Adrenal gland (tissue), 9 donors: ENCODE measurements at regions not wholly inside any gene's neighbourhood (a gene's known extent, or its start where the extent isn't known, plus 50 kb on each side); places are given as distances from the start of the nearest gene placed in this dataset.

Experiments used
- DNase-seq, 7 donors: peaks; one replicate each; pipeline ENCODE4 v3.0.0-alpha.2; 2019 to 2020
- H3K27ac ChIP-seq, 5 donors: fragments of 200-600 bp; sonication (generic) in 4 of 5; 1 replicate in 3 of 5; 2 replicates in 2 of 5; pipeline versions ENCODE4 v1.5.1 to v1.8.0; 2016 to 2020; ENCODE audit warnings: mild to moderate bottlenecking in 1 of 5
- H3K27me3 ChIP-seq: fragments of 200-600 bp; 2 replicates; pipeline ENCODE4 v1.8.0; 2021
- H3K36me3 ChIP-seq, 2 donors: fragments of 200-600 bp; replicated peaks in 1 of 2; 1 replicate in 1 of 2; 2 replicates in 1 of 2; pipeline versions ENCODE4 v1.5.1 to v1.8.0; 2018 to 2022
- H3K4me1 ChIP-seq, 2 donors: fragments of 200-600 bp; replicated peaks in 1 of 2; 1 replicate in 1 of 2; 2 replicates in 1 of 2; pipeline versions ENCODE4 v1.5.1 to v1.8.0; 2018 to 2021
- H3K4me3 ChIP-seq, 4 donors: fragments of 200-600 bp; sonication (generic) in 3 of 4; one replicate each; pipeline ENCODE4 v1.5.1; 2016 to 2018
- H3K9me3 ChIP-seq, 3 donors: fragments of 200-600 bp; sonication (generic) in 1 of 3; replicated peaks in 1 of 3; 1 replicate in 2 of 3; 2 replicates in 1 of 3; pipeline versions ENCODE4 v1.5.1 to v1.8.0; 2016 to 2021
- POLR2A ChIP-seq, 2 donors: fragments of 450-650 bp; IDR thresholded peaks; one replicate each; pipeline ENCODE4 v1.6.1; 2017; ENCODE audit warnings: antibody characterized with exemption in 2 of 2, mild to moderate bottlenecking in 2 of 2, moderate library complexity in 1 of 2
- WGBS, 4 donors: extraction: QIAGEN DNeasy Blood & Tissue Kit in 2 of 4; methylation state at CpG; one replicate each; pipeline versions ENCODE4 v1.1.5 to v1.1.7; 2013 to 2017; 5-methylcytosine and 5-hydroxymethylcytosine counted together
- intact Hi-C, 2 donors: fragments of 100-400 bp; cut with DNase I; formaldehyde crosslinking; loops; one replicate each; pipeline versions ENCODE4 v1.14.1 to v1.15.0; 2022 to 2023
- TF ChIP-seq, protein P1 (sequence below), 6 experiments: fragments of 450-650 bp in 4 of 6; fragments of 200-600 bp in 2 of 6; sonication (generic) in 1 of 6; IDR thresholded peaks; 1 replicate in 5 of 6; 2 replicates in 1 of 6; pipeline versions ENCODE4 v1.5.1 to v1.8.0; 2016 to 2021; ENCODE audit warnings: antibody characterized with exemption in 6 of 6, mild to moderate bottlenecking in 2 of 6, moderate library complexity in 1 of 6
- donor health status: healthy with polysubstance abuse.
- donor health status: Bipolar disorder and iron deficiency.
- donor health status: DM: yes; HTN: yes; CAD: no.
- donor health status: DM: no; HTN: no; CAD: no.
- donor health status: DM: no; HTN: no; CAD: no.

DNA sequence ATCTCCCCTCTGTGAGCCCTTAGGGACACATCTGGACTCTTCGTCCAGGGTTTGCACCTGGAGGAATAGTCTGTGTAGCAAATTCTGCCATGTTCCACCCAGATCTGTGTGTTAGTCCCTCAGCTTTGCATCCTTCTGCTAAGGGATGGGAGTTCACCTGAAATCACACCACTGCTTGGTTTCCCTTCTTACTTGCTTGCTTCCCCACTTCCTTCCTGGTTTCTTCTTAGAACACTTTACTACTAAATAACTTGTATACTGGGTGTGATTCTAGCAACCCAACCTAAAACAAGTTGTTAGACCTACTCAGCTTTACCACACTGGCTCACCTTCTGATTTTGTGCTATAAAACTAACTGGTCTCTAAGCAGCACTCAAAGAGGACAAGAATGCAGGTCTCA lies 202.6 kb upstream of the MAP3K1 start:
- Histone ChIP-seq H3K36me3 (no peaks in the 10 kb centered on the region), H3K4me1 (peaks cover 15 to 16% of the 10 kb centered on the region in 2 donors), H3K27me3 (no peaks in the 10 kb centered on the region), H3K4me3 (no peak overlapping the region), H3K27ac (no peak overlapping the region), H3K9me3 (no peaks in the 10 kb centered on the region)
- intact Hi-C loops: no loop called here
- 67 to 89% (median 76%) methylated on average over 1 of the region's 1 CpG for WGBS, 4 donors
- TF ChIP-seq, protein P1, sequence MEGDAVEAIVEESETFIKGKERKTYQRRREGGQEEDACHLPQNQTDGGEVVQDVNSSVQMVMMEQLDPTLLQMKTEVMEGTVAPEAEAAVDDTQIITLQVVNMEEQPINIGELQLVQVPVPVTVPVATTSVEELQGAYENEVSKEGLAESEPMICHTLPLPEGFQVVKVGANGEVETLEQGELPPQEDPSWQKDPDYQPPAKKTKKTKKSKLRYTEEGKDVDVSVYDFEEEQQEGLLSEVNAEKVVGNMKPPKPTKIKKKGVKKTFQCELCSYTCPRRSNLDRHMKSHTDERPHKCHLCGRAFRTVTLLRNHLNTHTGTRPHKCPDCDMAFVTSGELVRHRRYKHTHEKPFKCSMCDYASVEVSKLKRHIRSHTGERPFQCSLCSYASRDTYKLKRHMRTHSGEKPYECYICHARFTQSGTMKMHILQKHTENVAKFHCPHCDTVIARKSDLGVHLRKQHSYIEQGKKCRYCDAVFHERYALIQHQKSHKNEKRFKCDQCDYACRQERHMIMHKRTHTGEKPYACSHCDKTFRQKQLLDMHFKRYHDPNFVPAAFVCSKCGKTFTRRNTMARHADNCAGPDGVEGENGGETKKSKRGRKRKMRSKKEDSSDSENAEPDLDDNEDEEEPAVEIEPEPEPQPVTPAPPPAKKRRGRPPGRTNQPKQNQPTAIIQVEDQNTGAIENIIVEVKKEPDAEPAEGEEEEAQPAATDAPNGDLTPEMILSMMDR (IDR thresholded peaks at IDR 0.05): no peak
- TF ChIP-seq POLR2A (IDR thresholded peaks at IDR 0.05): no peak
- DNase-seq: no peak

DNA sequence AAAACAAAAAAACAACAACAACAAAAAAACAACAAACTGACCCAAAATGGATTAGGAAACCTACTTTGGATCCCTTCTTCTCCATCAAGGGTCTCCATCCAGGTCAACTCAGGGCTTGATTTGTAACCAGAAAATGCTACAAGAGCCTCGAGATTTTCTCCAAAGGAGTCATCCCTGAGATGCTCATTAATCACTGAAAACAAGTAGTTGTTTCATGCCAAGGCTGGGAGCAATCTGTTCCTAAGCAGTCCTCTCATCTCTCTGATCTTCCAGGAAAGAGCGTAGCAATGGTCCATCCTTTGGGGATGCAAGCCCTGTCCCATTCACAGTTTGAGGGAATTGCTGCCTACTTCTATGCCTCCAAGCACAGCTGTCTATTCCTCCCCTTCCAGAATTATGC lies 203.0 kb upstream of the MAP3K1 start:
- H3K4me3 ChIP-seq: no peak overlapping the region
- intact Hi-C loops: no loop called here
- H3K27ac ChIP-seq: no peak overlapping the region
- no peaks in the 10 kb centered on the region for H3K36me3 ChIP-seq
- TF ChIP-seq, protein P1 (IDR thresholded peaks at IDR 0.05): no peak
- TF ChIP-seq POLR2A (IDR thresholded peaks at IDR 0.05): no peak
- peaks cover 15 to 16% of the 10 kb centered on the region in 2 donors for H3K4me1 ChIP-seq
- H3K9me3 ChIP-seq: no peaks in the 10 kb centered on the region
- 46 to 75% (median 59%) methylated on average over 2 of the region's 2 CpGs for WGBS, 4 donors
- no peak for DNase-seq
- H3K27me3 ChIP-seq: no peaks in the 10 kb centered on the region

DNA sequence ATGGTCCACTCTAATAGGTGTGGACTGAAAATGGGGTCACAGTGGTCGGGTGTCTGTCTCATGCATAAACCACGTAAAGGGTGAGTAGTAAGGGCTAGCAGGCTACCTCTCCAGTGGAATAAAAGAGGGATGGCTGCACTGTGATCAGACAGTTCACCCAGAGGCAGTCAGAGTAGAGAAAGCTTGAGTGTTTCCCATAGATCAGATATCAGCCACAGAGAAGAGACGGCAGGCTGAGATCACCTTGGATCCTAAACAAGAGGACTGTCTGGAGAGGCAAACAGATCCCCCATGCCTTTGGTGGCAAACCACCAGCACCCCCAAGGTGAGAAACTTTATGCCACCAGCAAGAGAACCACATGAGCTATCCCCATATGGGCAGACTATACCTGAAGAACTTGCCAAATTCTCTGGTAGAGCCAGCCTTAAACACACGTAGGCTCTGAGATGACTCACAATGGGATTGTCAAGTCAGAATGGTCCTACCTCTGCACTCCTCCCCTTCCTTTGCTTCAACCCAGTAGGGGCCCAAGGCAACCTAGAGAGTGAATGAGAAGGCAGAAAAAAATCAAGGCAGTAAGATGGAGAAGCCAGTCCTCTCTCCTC lies 205.2 kb upstream of the MAP3K1 start:
- no peak for TF ChIP-seq POLR2A (IDR thresholded peaks at IDR 0.05)
- TF ChIP-seq, protein P1 (IDR thresholded peaks at IDR 0.05): no peak
- WGBS, 4 donors: 77 to 83% (median 81%) methylated on average over 4 of the region's 4 CpGs
- Histone ChIP-seq H3K9me3 (no peaks in the 10 kb centered on the region), H3K36me3 (no peaks in the 10 kb centered on the region), H3K27ac (no peak overlapping the region), H3K4me3 (no peak overlapping the region), H3K27me3 (no peaks in the 10 kb centered on the region), H3K4me1 (peaks cover under 1% of the 10 kb centered on the region in 2 donors)
- intact Hi-C loops: no loop called here
- DNase-seq: no peak

DNA sequence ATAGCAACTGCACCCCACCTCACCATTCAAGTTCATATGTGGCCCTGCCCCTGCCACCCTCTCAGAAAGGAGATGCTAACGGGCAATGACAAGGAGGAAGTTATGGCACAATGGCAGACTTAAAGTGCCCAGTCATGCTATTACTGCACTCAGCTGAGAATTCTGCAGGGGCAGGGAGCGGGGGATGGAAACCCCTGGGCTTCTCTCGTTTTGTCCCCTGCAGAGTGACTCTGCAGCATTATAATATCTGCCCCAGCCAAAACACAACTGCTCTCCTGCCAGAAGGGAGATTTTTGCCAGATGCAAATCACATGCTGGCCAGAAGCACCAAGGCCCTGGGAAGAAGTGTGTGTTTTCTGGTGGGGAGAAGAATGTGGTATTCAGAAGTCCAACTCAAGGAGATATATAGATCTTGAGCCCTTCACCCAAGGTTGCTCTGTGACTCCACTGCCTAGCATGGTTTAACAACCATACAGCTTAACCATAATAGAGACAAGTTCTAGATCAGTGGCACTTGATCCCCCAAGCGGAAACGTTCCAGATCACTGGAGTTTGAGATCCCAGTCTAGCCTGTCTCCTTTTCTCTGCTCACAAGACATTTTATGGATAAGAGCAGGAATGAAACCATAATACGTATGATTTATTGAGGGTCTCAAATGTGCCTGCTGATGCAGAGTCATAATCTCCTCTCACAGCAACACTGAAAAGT lies 207.0 kb upstream of the MAP3K1 start:
- WGBS, 4 donors: 78 to 83% (median 82%) methylated on average over 6 of the region's 6 CpGs
- no peak overlapping the region for H3K27ac ChIP-seq
- H3K9me3 ChIP-seq: no peaks in the 10 kb centered on the region
- no peak for TF ChIP-seq POLR2A (IDR thresholded peaks at IDR 0.05)
- TF ChIP-seq, protein P1 (IDR thresholded peaks at IDR 0.05): no peak
- intact Hi-C loops: no loop called here
- peak in 1 of 7 donors; percentile 15 for DNase-seq
- H3K27me3 ChIP-seq: no peaks in the 10 kb centered on the region
- no peaks in the 10 kb centered on the region for H3K4me1 ChIP-seq
- H3K36me3 ChIP-seq: no peaks in the 10 kb centered on the region
- no peak overlapping the region for H3K4me3 ChIP-seq
